GM21381 (cell line): ENCODE measurements at regions not wholly inside any gene's neighbourhood (a gene's known extent, or its start where the extent isn't known, plus 50 kb on each side); places are given as distances from the start of the nearest gene placed in this dataset.
"Not testable (repeated sequence)": the region's sequence is repeated elsewhere in the genome, so short reads cannot be mapped to it uniquely, and the experiment has no call there.

Source experiments
- ATAC-seq: cut with Tn5 transposase; IDR thresholded peaks from one replicate; pipeline ENCODE4 v1.9.1; 2021; ENCODE audit warnings: mild to moderate bottlenecking, moderate library complexity; ENCODE audit not compliant: unreplicated experiment

DNA sequence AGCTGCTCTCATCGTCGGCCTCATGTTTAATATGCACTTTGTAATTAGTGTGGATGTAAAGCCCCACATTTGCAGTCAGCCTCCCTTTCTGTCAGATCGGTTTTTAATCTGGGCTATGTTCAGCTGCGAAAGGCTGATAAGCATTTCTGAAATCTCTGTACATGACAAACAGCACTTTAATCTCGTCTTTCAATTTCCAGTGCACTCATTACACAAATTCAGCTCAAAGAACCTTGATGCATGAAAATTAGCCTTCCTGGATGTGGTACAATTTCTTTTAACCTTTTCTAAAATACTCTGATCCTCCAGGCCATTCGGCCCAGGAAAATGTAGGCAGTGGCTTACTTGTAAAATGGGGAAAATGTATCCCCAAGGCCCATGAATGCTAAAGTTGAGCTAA lies 265.1 kb downstream of the RND3 start:
- no peak for ATAC-seq

- no peak for ATAC-seq
These were observed 267.6 kb downstream of the RND3 start for GRCh38 chr2:150219861-150220260.

GRCh38 chr2:150215041-150215440 lies 272.4 kb downstream of the RND3 start:
- ATAC-seq = no peak

- ATAC-seq = no peak
These were observed 272.8 kb downstream of the RND3 start for GRCh38 chr2:150214626-150215025.

- no peak for ATAC-seq
These were observed 274.7 kb downstream of the RND3 start for GRCh38 chr2:150212722-150213171.

DNA sequence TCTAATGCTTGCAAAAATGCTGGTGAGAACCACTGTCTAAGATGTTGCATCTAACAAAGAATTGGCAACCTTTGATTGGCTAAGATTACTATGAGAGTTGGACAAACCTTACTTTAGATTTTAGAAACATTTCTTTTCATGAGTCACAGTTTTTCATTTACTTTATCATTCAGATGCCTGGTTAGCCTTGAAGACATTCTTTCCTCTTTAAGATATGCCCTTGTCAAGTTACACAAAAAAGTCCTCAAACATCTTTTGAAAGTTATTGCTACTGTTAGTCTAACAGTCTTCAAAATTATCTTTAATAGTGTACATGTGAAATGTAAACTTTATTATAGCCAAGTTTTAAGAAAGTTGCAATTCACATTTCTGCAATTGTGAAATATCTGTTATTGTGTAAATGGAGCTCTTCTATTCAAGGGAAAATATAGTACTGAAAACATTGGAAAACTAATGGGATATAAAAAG lies 276.3 kb downstream of the RND3 start:
- ATAC-seq = no peak

- no peak for ATAC-seq
These were observed 277.7 kb downstream of the RND3 start for GRCh38 chr2:150209746-150210145.

DNA sequence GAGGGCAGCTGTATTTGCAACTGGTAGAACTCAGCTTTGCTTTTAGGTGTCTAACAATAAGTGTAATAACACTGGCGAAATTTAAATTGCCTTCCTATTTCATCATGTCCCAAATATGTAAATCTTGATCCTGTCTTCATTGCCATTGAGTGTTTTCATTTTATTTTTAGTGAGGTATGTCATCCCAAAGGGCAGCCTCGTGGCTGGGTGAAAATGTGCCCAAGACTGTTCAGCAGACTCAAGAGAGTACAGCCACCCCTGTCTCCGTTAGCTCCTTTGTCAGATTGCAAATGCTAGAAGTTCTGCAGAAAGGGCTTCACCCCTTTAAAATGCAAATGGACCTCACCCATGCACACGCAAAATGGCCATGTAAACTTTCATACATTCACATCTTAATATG lies 278.8 kb downstream of the RND3 start:
- no peak for ATAC-seq

DNA sequence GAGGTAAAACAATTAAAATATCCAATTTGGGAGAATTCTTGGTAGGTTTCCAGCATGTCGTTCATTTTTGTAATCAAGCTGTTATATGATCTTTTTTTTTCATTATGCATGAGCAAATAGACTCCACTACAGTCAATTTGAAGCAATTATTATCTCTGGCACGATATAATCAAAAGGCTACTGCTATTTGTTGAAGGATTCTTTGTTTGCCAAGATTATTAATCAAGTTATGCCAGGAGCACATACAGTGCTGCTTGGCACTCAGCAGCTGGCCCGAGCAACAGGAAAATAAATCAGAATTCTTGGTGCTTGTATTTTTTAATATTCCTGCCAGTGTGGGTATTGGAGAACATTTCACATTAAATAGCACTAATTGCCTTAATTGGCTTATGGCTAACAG lies 279.5 kb downstream of the RND3 start:
- ATAC-seq = no peak

GRCh38 chr2:150204451-150204850 lies 283.0 kb downstream of the RND3 start:
- ATAC-seq = no peak

DNA sequence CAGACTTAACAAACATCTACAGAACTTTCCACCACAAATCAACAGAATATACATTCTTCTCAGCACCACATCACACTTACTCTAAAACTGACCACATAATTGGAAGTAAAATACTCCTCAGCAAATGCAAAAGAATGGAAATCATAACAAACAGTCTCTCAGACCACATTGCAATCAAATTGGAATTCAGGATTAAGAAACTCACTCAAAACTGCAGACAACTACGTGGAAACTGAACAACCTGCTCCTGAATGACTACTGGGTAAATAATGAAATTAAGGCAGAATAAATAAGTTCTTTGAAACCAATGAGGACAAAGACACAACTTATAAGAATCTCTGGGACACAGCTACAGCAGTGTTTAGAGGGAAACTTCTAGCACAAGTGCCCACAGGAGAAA lies 292.7 kb downstream of the RND3 start:
- not testable (repeated sequence) for ATAC-seq

DNA sequence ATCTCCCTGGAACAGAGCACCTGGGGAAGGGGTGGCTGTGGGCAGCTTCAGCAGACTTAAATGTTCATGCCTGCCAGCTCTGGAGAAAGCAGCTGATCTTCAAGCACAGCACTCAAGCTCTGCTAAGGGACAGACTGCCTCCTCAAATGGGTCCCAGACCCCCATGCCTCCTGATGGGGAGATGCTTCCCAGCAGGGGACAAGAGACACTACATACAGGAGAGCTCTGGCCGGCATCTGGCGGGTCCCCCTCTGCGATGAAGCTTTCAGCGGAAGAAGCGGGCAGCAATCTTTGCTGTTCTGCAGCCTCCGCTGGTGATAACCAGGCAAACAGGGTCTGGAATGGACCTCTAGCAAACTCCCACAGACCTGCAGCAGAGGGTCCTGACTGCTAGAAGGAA lies 294.8 kb downstream of the RND3 start:
- ATAC-seq = no peak

DNA sequence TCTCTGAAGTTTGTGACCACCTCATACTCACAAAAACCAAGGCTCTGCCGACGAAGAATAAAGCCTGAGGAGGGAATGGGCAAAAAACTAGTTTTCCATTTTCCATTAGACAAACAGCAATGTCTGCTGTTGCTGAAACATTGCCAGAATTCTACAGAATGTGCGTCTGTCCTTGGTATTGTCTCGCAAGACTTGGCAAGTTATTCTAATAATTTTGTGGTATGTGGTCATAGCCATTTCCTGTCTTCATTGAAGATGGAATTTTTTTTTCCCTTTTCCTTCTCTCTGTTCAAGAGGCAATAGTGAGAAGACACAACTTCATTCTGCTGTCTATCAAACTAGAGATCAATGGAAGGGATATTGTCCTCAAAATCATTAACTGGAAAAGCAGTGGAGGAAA lies 296.1 kb downstream of the RND3 start:
- ATAC-seq = no peak

DNA sequence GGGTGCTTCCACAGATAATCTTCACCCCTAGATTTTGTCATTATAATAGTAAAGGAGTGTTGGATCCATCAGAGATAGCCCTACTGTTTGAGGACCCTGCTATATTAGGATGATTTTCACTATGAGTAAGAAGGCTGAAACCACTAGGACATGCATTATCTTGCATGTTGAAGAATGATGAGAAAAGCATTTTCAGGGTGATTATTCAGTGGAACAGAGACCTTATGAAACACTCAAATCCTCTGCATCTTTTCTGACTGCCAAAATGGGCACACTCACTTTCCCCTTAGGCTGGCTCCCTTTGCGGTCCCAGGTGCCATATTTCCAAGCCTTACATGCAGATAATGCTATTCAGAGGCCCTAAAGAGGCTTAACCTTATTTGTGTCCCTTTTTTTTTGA lies 296.9 kb downstream of the RND3 start:
- no peak for ATAC-seq

DNA sequence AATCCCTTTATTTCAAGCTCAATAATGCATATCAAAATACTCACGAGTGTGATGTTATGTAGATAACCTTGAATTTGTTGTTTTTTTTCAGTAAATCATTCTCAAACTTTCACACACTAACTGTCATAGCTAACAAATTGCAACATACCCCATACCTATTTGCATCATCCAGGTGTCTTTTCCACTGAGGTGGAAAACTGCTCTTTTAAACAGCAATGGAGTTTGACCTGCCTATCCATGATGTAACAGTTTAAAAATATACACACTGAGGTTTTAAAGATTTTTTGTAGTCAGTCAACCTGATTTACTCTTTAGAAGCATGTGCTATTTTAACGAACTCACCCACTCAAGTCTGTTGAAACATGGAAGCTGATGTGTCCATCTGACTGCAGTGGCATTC lies 298.7 kb downstream of the RND3 start:
- ATAC-seq = no peak

- ATAC-seq = no peak
These were observed 299.3 kb downstream of the RND3 start for GRCh38 chr2:150188177-150188576.

DNA sequence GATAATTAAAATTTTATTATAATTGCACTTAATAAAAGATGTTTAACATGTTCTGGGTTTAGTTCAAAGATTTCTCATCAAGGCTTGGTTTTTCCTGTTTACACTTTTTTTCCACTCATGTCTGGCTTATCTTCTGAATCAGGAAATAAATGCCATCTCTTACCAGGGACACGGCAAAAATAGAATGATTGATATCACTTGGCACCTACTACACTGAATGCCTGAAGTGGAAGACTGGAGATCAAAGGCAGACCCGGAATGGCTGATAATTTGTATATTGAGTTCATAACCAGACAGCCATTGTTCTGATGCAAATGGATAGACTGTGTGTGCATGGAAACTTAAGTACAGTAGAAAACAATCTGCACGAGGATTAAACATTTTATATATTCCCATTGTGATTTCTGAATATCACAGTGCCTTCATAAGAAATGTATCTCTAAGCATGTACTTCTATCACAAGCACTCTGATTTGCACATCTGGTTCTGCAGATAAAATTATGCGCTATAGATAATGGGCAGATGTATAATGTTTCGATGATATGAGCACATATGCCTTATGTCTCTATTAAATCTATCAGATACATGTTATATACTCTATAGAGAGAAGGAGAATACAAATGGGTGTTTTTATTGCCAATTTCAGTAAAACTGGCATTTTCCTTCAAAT lies 304.8 kb downstream of the RND3 start:
- no peak for ATAC-seq

GRCh38 chr2:150178591-150178990 lies 308.9 kb downstream of the RND3 start:
- no peak for ATAC-seq

GRCh38 chr2:150174971-150175421 lies 312.5 kb downstream of the RND3 start:
- ATAC-seq = no peak

DNA sequence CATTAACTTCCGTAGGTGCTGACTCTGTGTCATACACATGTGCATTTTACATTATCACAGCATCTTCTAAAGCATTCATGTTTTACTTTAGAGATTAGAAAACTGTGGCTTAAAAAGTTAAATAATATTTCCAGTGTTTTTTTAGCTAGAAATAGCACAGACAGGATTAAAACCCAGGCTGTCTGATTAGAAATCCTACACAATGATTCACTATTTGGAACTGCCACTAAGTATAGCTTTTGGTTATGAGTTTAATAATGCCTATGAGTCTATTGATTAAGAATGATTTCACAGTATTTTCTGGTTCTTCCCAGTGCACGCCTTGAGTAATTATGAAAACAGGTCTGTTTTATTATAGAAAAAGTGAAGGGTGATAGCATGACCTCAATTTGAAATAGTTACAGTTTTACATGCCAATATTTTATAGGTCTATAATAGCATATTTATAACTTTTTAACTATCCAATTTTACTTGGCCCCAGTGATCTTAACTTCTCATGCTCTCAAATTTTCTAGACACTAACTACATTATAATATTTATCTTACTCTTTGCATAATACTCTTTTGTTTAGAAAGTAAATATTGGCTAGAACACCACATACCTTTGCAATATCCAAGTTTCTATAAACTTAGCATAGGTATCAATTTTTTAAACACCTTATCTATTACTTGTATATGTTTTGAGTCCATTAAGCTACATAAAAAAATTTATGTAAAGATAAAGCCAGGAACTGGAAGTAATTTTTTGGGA lies 313.2 kb downstream of the RND3 start:
- ATAC-seq = no peak

GRCh38 chr2:150171065-150171548 lies 316.4 kb downstream of the RND3 start:
- ATAC-seq = no peak

- no peak for ATAC-seq
These were observed 318.2 kb downstream of the RND3 start for GRCh38 chr2:150169237-150169629.
